Activated T-cell treated with anti-CD3 and anti-CD28 coated beads, Interleukin-2, amount 50 U/mL, for 48 hours (primary cell): ENCODE measurements at regions not wholly inside any gene's neighbourhood (a gene's known extent, or its start where the extent isn't known, plus 50 kb on each side); places are given as distances from the start of the nearest gene placed in this dataset.
"Not testable (repeated sequence)": the region's sequence is repeated elsewhere in the genome, so short reads cannot be mapped to it uniquely, and the experiment has no call there.

Experiments
- DNase-seq, 2 experiments: peaks; one replicate each; pipeline ENCODE4 v3.0.0-alpha.2; 2020

DNA sequence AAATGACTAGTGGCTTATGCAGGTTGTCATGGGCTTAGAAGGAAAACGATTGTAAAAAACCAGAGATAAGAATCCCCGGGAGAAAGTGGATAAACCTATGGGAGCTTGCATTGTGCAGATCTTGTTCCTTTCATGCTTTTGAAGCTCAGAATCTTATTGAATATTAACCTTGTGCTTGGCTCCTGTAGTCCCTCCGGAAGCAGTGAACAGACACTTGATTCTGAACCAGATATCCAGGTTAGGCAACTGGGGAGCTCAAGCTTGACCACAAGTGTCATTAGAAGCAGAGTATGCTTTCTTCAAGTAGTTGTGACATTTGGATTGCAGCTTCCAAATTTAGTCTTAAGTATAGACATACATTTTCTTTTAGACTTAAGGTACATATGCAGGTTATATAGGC is 212.6 kb upstream of the MOCS1 start:
- DNase-seq = no peak

- DNase-seq = no peak
Observed at GRCh38 chr6:40139447-40139846, 205.2 kb upstream of the MOCS1 start.

DNA sequence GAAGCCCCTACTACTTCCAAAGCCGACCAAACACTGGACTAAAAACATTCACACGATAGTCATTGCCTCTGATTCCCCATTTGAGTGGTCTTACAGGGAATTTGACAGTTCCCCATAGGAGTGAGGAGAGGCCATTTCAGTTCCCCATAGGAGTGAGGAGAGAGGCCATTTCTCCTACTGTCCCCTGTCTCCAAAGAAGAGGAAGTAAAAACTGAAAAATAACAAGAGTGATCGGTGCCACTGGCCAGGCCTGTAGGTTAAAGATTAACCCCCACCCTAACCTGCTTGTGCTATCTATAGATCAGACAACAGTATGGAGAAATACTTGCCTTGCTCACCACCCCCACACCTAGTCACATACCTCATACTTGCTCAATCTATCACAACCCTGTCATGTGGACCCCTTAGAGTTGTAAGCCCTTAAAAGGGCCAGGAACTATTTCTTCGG is 204.0 kb upstream of the MOCS1 start:
- no peak for DNase-seq

DNA sequence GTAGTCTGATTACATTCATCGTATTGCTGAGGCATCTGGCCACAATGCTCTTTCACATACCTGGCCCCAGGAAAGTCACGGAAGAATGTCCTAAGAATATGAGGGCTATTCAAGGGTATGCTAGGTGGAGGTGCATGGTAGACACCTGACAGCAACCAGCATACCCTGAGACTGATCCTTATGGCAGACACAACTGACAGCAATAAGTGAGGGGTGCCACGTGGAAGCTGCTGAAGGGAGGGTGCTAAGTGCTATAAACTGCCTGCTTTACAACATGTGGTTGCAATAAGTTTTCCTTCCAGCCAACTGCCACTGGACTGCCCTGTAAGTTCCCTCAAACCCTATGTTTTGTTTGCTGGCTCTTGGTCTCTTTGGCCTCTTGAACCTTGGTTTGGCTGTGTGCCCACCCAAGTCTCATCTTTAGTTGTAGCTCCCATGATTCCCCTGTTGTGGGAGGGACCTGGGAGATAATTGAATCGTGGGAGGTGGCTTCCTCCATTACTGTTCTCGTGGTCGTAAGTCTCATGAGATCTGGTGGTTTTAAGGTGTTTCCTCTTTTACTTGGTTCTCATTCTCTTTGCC is 201.3 kb upstream of the MOCS1 start:
- DNase-seq = no peak

DNA sequence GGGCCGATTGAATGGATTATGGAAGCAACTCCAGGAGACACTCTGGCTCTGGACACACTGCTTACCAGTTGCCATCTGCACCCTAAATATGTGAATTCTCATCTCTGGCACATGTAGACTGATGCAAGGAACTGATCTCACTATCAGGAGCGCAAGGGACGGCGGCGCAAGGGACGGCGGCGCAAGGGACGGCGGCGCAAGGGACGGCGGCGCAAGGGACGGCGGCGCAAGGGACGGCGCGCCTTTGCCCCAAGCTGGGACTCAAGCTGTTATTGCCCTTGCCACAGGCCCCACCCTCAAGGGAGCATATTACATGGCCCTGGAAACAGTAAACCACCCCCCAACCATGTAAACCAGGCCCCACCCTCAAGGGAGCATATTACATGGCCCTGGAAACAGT is 199.7 kb upstream of the MOCS1 start:
- not testable (repeated sequence) for DNase-seq

GRCh38 chr6:40131675-40132074 is 197.4 kb upstream of the MOCS1 start:
- no peak for DNase-seq

DNA sequence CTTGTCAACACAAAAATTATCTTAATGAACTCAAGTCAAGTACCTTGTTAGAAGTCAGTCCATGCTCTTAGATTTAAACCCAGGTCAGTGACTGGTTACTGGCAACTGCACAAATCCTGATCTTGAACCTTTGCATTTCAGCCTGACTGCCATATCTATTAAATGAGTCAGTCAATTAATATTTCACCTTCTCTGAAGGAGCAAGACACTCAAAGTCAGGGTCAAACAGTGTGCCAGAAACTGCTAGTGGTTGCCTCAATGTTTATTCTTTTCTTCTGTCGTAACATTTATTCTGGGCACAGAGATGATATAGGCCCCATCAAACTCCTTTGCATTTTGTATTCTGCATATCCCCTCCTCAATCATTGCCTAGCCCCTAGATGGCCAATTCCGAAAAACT is 193.9 kb upstream of the MOCS1 start:
- no peak for DNase-seq

DNA sequence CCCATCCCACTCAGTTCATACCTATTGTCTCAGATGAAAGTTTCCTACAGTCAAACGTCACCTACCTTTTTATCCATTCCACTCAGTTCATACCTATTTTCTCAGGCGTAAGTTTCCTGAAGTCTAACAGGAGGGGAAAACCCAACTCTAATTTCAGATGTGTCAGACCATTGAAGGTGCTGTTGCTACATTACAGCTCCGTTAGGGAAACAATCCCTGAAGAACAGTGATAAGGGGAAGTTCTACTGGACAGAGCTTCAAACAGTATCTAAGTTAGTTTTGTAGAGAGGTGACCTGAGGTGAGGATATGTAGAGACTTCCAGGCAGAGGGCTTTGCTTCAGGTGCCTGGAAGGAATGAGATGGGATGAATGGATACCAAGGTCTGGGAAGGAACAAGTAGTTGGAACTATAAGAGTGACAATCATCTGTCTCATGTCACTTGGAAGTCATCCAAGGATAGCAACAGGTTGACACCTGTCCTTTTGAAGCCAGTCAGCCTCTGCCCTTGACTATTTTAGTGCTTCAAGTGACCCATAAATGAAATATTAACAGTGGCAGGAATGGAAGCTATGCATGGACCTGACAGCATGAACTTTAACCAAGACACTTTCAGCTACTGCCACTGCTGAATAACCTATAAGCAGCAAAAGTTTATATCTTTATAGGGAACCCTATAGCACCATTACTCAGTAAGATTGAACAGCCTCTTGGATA is 191.6 kb upstream of the MOCS1 start:
- DNase-seq = no peak

- no peak for DNase-seq
Observed at GRCh38 chr6:40124924-40125323, 190.7 kb upstream of the MOCS1 start.

- DNase-seq = no peak
Observed at GRCh38 chr6:40116832-40117231, 182.6 kb upstream of the MOCS1 start.

DNA sequence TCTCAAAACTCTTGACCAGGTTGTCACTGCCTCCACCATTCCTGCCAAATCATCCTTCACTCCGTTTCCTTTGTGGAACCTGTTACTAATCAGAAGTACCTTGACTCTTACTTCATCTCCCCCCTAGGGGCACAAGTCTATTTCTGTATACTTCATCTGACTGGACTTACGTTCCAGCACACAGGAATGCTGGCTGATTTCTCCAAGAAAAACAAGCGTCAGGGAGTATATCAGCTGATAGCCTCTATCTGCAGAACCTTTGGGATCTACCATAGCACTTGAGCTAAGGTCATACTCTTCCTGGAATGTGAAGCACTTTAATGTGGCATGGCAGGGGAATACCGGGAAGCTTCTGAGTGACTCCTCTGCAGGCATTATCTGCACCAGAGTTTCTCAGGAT is 178.1 kb upstream of the MOCS1 start:
- no peak for DNase-seq

DNA sequence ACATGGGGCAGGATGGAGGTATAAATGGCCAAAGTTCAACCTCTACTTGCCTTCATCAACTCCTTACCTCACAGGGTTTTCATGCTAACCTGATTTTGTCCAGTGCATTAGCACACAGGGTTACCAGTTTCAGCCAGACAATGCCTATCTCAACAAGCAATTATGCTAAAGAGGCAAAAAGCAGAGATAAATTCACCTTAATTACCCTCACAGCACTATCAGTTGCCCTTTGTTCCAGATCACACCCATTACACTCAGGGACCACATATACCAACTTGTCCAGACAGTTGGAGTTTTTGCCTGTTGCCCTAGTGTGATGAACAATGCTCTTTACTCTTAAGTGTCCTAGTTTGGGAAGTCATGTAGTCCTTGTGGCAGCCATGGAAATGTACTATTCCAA is 174.5 kb upstream of the MOCS1 start:
- DNase-seq = no peak

DNA sequence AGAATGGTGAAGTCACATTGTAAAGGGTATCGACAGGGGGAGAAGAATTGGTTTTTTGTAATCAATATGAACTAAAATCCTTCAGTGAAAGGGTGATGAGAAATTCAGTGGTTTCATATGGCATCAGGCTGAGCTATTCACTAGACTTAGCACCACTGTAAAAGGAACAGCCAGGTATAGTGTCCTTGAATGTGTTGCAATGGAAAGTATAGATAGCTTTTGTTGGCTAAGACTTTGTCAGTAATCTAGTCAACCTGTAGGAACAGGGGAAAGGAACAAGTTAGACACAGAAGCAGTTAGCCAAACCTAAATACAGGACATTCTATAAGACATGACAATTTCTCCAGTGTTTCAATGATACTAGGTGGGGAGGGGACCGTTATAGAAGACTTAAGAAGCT is 172.6 kb upstream of the MOCS1 start:
- DNase-seq = no peak

DNA sequence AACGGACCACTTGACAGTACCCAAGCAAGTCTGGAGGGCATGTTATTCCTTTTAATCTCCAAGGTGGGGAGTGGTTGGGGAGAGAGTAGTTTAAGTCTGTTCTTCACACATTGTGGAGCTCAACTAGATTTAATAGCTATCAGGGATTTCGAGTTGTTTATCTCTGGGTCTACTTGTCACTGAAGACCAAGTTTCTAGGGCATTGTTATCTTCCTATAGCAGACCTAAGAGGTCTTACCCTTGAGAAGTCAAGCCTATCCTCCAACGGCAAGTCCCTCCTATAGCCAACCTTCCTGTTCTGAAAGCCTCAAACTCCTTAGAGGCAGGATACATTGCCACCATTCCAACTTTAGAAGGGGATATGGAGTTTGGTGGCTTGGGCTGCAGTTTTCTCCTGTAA is 164.5 kb upstream of the MOCS1 start:
- no peak for DNase-seq

GRCh38 chr6:40097590-40097989 is 163.3 kb upstream of the MOCS1 start:
- DNase-seq = no peak

- DNase-seq = no peak
Observed at GRCh38 chr6:40083141-40083920, 149.1 kb upstream of the MOCS1 start.

DNA sequence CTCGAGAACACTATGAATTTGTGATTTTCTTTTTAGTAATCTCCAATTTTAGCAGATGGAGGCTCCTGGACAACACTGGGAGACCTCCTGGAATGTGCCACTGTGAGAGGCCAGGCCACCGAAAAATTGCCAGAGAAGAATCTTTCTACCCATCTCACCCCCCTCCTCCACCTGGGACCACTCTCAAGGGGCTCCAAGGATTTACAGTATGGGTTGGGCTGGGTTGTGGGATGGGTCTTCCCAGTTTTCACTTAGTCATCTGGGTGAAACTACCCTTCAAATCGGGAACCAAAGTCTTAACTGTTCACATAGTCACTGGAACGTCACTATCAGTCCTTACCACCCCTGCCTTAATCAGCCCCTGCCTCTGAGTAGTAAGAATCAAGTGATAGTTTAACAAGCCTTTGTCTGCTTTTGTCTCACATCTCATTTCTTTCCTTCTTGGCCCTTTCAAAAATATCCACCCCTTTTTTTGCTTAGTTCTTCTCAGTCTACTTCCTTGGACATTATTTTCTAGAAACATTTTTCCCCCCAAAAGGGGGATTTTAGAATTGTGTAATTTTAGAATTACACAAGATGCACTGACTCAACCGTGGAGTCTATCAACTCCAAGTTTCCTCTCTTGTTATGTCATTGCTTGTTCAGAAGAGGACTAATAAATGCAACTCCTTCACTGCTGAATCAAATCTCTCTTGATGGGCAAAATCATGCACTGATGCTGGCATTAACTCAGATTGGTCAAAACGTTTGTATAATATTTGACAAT is 148.2 kb upstream of the MOCS1 start:
- DNase-seq = no peak

GRCh38 chr6:40077736-40078135 is 143.5 kb upstream of the MOCS1 start:
- DNase-seq = no peak

DNA sequence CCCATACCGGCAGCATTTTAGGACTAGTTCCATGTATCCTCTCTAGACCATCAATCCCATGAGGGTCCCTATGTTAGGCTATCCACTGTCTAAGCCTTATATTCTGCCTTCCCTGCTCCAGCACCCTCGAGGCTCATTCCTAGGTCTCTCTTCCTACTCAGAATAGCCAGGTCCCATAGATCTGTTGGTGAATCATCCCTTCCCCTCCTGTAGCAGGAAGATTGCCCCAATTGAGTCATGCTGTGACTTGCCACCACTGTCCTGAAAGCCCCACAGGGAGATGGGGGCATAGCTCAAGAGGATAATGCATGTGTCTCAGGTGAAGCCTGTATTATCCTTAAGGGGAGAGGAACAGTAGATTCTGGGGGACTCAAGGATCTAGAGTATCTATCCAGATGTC is 143.1 kb upstream of the MOCS1 start:
- DNase-seq = no peak

DNA sequence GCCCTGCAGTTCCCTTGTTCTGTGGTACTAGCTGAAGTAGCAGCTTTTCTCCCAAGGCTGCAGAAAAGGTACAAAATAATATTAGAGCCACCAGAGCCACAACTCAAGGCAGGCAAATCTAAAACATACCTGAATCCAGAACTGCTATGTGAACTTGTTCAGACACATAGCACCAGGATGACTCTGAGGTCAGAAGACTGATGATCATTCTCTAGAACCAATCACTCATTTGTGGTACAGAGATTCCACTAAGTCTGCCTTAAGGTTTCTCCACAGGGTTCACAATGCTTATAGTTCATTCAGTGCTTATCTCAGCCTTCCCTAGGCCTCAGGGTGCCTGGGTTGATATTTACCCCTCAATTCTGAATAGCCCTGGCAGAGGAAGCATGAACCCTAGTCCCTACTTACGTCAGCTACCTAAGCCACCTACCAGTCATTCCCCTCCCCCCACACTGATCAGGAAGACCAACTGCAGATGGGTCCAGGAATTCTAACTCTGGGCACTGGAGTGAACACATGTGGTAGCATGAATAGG is 140.9 kb upstream of the MOCS1 start:
- DNase-seq = no peak

GRCh38 chr6:40074306-40075055 is 140.2 kb upstream of the MOCS1 start:
- no peak for DNase-seq

DNA sequence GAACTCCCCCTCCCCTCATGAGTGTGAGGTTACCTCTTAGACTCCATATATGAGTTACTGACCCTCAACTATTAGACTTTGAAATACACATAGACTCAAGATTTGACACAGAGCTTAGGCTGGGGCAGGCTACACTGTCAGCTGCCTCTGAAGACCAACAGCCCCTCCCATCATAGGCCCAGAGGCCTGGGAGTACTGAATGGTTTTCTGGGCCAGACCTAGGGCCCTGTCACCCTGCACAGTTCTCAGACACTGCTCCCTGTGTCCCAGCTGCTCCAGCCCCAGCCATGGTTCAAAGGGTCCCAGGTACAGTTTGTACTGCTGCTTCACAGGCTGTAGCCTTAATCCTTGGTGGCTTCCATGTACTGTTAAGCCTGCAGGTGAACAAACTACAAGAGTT is 132.1 kb upstream of the MOCS1 start:
- no peak for DNase-seq
